ENCODE measurements at regions not wholly inside any gene's neighbourhood (a gene's known extent, or its start where the extent isn't known, plus 50 kb on each side); places are given as distances from the start of the nearest gene placed in this dataset.
"Not testable (repeated sequence)": the region's sequence is repeated elsewhere in the genome, so short reads cannot be mapped to it uniquely, and the experiment has no call there.

DNA sequence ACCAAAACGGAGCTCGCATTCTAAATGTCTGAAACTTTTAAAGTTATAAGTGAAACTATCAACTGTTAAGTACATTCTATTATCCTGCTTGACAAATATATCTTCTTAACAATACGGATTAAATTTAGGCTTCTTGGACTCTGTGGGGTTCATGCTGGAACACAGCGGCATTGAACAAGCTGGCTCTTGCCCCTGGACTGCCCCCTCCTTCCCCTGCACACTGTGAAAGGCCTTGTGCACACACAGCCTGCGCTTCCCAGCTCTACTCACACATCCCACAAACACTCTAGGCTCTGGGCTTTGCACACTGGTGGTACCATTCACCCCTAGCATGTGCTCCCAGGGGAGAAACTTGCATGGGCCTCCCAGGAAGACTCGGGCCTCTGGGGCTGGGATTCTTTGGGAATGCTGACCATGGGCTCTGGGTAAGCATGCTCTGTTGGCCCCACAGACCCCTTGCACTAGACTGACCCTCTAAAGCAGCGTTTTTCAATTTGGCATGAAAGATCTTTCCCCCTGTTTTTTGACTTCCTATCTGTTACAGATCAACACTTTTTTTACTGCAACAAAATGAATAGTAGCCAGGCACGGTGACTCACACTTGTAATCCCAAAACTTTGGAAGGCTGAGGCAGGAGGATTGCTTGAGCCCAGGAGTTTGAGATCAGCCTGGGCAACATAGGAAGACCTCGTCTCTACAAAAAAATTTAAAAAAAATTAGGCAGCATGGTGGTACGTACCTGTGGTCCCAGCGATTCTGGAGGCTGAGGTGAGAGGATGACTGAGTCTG lies 96.2 kb upstream of the CPM start:
- DNase-seq (ENCODE audit: low read depth, low spot score), result no peak

- DNase-seq (ENCODE audit: low read depth, low spot score), result no peak
These were observed 97.3 kb upstream of the CPM start for GRCh38 chr12:69030321-69030720.

- DNase-seq (ENCODE audit: low read depth, low spot score), result no peak
These were observed 103.6 kb upstream of the CPM start for GRCh38 chr12:69036533-69036932.

- DNase-seq (ENCODE audit: low read depth, low spot score), result no peak
These were observed 104.0 kb upstream of the CPM start for GRCh38 chr12:69036999-69037398.

GRCh38 chr12:69039911-69040310 lies 106.9 kb upstream of the CPM start:
- DNase-seq (ENCODE audit: low read depth, low spot score), result no peak

DNA sequence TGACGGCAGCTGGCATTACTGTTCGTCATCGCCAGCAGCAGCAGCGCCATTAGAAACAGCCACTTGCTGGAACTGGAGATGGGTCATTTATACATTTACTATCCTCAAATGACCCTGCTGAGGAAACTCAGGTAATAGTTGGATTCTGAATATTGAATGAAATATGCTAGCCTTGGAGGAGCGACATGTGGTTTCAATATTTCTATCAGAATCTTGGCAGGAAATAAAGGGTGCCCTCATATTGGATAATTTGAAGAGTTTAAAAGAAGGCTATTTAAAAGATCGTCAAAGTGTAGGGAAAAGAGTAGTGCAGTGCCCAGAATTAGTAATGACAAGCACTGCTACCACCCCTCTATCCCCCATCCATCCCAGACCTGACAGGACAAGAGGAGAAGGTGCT lies 109.6 kb upstream of the CPM start:
- no peak for DNase-seq (ENCODE audit: low read depth, low spot score)

DNA sequence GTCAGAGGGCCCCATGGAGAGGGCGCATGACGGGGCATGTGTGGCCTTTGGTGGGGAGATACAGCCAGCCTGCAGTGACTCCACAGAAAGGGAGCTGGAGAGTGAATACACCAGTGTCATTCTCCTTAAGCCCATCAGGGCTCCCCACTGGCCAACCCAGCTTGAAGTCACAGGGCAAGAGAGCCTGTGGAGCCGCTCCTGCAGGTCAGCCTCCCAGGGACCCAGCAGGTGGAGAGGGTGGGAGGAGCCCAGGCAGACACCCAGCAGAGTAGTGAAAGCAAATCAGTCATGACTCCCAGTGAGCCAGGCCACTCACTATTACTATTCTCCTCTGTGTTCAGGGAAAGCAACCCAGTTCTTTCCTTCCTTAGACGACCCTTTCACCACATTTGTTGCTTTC lies 110.0 kb upstream of the CPM start:
- DNase-seq (ENCODE audit: low read depth, low spot score), result peak; percentile 34

GRCh38 chr12:69044887-69045286 lies 111.9 kb upstream of the CPM start:
- DNase-seq (ENCODE audit: low read depth, low spot score), result no peak

- no peak for DNase-seq (ENCODE audit: low read depth, low spot score)
These were observed 112.5 kb upstream of the CPM start for GRCh38 chr12:69045430-69045829.

DNA sequence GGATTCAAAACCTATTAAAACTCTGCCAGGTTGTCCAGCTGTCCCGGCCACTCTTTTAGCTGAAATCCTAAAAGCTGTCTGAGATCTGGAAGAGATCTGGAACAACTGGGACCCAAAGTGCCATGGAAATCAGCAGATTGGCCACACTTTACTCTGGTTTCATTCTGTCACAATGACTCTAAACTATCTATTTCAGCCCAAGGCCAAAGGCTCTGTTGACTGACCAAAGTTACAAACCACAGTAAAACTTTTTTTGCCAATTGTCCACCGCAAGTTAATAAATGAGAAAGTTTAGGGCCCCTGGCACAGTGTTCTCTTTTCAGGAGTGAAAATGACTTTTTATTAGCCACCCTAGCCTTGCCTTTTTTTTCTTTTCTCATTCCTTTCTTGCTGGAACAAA lies 113.4 kb upstream of the CPM start:
- no peak for DNase-seq (ENCODE audit: low read depth, low spot score)

DNA sequence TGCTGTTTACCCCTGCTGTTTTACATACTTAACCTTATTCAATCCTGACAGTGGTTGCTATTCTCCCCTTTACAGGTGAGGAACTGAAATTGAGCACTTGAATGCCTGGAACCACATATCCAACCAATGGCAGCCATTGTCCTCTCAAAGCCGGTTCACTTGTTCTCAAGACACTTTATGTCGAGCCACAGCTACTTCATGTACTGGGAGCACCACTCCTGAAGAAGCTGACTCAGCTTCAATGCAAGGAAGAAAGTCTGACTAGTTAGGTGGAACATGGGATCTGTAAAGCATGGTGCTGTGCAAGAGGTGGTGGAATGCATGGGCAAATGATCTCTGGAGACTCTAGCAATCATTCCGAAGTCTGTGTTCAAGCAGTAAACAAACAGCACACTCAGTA lies 113.9 kb upstream of the CPM start:
- DNase-seq (ENCODE audit: low read depth, low spot score), result no peak

GRCh38 chr12:69047990-69048389 lies 115.0 kb upstream of the CPM start:
- no peak for DNase-seq (ENCODE audit: low read depth, low spot score)

DNA sequence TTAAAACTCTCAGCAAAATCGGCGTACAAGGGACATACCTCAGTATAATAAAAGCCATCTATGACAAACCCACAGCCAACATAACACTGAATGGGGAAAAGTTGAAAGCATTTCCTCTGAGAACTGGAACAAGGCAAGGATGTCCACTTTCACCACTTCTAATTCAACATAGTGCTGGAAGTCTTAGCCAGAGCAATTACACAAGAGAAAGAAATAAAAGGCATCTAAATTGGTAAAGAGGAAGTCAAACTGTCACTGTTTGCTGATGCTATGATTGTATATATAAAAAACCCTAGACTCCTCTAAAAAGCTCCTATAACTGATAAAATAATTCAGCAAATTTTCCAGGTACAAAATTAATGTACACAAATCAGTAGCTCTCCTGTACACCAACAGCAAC lies 116.9 kb upstream of the CPM start:
- DNase-seq (ENCODE audit: low read depth, low spot score), result not testable (repeated sequence)

- DNase-seq (ENCODE audit: low read depth, low spot score), result peak; percentile 44
These were observed 119.8 kb upstream of the CPM start for GRCh38 chr12:69052613-69053408.

DNA sequence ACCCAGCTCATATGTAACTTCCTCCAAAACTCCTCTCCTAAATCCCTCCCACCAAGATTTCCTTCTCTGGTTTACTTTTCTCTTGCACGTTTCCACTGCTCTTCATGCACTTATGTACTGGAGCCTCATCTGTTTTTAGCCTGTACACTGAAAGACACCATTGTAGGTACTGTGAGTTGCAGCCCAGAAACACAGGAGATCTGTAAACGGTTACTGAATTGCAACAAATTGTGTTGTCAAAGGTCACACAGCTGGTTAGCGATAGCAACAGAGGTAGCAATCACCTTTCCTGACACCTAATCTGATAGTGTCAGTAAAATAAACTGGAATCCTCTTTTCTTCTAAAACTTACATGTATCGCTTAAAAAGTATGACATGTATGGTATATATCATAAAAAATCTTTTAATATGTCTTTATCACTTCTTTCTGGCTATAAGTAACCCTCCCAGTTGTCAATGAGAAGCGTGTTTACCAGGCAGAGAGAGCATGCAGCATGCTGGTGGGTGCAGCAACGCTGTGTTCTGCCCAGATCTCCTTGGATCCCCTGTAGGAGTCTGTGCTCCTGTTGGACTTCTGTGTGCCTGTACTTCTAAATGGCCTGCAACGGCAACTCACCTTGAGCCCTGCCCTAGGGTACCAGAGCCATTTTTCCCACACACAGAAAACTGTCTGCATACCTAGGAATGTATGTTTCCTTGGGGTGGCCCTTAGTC lies 121.5 kb upstream of the CPM start:
- DNase-seq (ENCODE audit: low read depth, low spot score), result no peak

DNA sequence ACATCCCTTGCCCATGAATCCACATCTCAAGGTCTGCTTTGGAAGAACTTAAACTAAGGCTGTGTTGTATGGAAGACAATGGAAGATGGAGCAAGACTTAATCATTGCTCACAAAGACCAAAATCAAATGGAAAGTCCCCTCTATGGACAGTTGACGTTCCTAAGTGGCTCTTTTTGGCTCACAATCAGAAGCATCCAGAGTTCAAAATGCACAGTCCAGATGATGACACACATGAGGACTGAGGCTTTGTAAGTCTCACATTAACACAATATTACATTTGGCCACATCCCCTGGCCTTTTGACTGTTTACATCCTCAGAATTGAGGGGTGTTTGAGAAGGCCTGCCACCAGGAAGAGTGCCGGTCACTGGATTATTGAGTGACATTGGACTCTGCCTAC lies 122.3 kb upstream of the CPM start:
- no peak for DNase-seq (ENCODE audit: low read depth, low spot score)

- no peak for DNase-seq (ENCODE audit: low read depth, low spot score)
These were observed 122.7 kb upstream of the CPM start for GRCh38 chr12:69055706-69056105.

GRCh38 chr12:69056743-69057515 lies 124.0 kb upstream of the CPM start:
- DNase-seq (ENCODE audit: low read depth, low spot score), result no peak

DNA sequence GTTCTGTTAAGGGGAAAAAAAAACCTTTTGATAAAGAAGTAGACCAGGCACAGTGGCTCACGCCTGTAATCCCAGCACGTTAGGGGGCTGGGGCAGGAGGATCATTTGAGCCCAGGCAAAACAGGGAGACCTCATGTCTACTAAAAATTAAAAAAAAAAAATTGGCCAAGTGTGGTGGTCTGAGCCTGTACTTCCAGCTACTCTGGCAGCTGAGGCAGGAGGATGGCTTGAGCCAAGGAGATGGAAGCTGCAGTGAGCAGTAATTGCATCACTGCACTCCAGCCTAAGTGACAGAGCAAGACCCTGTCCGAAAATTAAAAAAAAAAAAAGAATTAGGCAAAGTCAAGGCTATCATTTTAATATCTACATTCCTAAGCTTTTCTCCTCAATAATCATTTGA lies 124.8 kb upstream of the CPM start:
- DNase-seq (ENCODE audit: low read depth, low spot score), result no peak

DNA sequence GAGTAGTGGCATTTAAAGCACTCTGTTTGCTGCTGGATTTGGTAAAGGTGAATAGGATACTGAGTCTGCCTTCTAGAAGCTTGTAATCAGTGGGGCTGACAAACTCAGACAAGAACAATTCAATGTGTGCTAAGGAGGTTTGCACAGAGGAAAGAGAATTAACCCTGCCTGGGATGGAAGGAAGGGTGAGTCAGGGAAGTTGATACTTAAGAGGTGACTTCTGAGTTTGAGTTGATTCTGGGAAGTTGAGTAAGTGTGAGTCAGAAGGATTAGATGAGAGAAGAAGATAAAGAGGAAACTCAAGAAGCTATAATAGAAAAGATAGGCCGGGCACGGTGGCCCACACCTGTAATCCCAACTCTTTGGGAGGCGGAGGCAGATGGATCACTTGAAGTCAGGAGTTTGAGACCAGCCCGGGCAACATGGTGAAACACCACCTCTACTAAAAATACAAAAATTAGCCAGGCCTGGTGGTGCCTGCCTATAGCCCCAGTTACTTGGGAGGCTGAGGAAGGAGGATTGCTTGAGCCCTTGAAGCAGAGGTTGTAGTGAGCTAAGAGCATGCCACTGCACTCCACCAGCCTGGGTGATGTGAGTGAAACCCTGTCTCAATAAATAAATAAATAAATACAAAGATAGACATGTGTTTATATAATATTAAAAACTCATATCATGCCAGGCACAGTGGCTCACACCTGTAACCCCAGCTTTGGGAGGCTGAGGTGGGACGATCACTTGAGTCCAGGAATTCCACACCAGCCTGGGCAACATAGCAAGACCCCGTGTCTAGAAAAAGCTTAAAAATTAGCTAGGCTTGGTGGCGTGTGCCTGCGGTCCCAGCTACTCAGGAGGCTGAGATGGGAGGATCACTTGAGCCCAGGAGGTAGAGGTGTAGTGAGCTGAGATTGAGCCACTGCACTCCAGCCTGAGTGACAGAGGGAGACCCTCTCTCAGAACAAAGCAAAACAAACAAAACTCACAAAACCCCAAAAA lies 126.8 kb upstream of the CPM start:
- no peak for DNase-seq (ENCODE audit: low read depth, low spot score)

DNA sequence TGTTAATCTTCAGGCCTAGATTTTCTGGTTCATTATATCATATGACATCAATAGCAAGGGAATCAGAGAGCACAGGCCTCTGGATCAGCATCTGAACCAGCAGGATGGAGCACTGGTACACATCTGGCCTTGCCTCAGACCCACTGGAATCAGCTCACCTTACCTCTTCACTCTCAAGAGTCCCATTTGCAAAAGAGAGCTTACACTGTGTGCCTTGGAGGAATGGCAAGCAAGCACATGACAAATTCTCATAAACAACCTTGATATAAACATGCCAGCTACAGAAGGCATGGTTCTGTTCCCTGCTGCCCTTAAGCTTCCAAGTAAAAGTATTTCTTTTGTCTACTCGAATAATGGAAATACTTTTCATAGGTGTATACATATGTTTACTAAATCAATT lies 128.6 kb upstream of the CPM start:
- no peak for DNase-seq (ENCODE audit: low read depth, low spot score)
